C4-2B (cell line): ENCODE measurements at regions not wholly inside any gene's neighbourhood (a gene's known extent, or its start where the extent isn't known, plus 50 kb on each side); places are given as distances from the start of the nearest gene placed in this dataset.

Experiments
- H3K27ac ChIP-seq: fragments of 450-650 bp; 2 replicates; pipeline ENCODE4 v1.5.1; 2017
- ZFX ChIP-seq: fragments of 450-650 bp; IDR thresholded peaks from 2 replicates; pipeline ENCODE4 v1.6.1; 2017
- TF ChIP-seq, protein P1 (sequence below): fragments of 450-650 bp; conservative IDR thresholded peaks from 2 replicates; pipeline ENCODE4 v1.5.1; 2017; ENCODE audit warnings: mild to moderate bottlenecking

DNA sequence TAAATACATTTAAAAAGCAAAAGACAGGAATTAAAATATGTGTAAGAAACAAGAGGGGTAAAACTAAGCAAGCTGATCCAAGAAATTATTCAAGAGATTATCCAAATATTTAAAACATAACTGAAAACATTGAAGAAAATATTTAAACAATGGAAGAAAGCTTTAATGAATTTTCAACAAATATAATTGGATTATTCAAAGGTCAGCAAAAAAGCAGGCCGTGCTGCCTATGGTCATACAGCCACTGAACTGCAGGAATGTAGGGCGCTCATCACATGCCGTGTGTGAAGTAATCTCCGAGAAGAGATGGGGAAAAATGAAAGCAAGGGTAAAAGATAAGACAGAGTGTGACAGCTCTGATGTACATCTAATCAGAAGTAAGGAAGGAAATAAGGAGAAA lies 1195.4 kb upstream of the EYS start:
- TF ChIP-seq ZFX = no peak
- TF ChIP-seq, protein P1, sequence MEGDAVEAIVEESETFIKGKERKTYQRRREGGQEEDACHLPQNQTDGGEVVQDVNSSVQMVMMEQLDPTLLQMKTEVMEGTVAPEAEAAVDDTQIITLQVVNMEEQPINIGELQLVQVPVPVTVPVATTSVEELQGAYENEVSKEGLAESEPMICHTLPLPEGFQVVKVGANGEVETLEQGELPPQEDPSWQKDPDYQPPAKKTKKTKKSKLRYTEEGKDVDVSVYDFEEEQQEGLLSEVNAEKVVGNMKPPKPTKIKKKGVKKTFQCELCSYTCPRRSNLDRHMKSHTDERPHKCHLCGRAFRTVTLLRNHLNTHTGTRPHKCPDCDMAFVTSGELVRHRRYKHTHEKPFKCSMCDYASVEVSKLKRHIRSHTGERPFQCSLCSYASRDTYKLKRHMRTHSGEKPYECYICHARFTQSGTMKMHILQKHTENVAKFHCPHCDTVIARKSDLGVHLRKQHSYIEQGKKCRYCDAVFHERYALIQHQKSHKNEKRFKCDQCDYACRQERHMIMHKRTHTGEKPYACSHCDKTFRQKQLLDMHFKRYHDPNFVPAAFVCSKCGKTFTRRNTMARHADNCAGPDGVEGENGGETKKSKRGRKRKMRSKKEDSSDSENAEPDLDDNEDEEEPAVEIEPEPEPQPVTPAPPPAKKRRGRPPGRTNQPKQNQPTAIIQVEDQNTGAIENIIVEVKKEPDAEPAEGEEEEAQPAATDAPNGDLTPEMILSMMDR = no peak
- H3K27ac ChIP-seq = no peak overlapping the region

- no peak overlapping the region for H3K27ac ChIP-seq
These were observed 1193.4 kb upstream of the EYS start for GRCh38 chr6:66900133-66901083.

DNA sequence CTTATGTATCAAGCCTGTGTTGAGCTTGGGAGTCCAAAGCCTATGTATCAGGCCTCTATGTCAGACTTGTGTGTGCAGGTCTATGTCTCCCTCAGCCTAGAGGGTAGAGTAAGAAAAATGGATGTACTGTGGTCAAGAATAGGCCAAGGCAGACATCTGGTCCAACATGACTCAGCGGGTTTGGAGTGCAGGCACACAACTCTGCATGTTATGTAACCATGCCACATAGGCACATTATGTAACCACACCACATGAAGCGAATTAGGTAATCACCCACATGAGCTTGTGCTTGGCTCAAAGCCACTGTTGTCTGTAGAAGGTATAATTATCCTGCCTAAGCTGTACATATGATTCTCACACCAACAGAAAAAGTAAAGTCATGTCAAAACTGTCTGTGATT lies 1190.5 kb upstream of the EYS start:
- no peak overlapping the region for H3K27ac ChIP-seq
- TF ChIP-seq, protein P1 = no peak

More at GRCh38 chr6:66900133-66901083, 1193.4 kb upstream of the EYS start:
- TF ChIP-seq ZFX = no peak
- TF ChIP-seq, protein P1 = no peak

- no peak overlapping the region for H3K27ac ChIP-seq
- no peak for TF ChIP-seq ZFX
- TF ChIP-seq, protein P1 = no peak
These were observed 1189.4 kb upstream of the EYS start for GRCh38 chr6:66896415-66896814.

DNA sequence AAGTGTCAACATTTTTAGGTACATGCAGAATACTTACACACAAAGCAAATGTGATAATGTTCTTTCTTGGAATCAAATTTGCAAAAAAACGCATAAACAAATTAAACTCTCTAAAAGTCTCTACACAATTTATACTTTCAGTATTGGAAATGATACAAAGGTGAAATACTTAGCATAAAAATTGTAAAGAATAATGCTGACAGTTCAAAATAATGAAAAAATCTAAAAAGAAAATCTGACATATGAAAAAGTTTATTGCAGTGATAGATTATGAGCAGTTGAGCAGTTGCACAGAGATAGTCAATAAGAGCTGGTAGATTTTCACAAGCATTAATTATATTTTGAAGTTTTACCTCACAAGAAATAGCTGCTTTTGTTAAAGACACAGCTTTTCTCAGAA lies 1176.4 kb upstream of the EYS start:
- H3K27ac ChIP-seq = no peak overlapping the region
- TF ChIP-seq, protein P1 = no peak
- TF ChIP-seq ZFX = no peak

DNA sequence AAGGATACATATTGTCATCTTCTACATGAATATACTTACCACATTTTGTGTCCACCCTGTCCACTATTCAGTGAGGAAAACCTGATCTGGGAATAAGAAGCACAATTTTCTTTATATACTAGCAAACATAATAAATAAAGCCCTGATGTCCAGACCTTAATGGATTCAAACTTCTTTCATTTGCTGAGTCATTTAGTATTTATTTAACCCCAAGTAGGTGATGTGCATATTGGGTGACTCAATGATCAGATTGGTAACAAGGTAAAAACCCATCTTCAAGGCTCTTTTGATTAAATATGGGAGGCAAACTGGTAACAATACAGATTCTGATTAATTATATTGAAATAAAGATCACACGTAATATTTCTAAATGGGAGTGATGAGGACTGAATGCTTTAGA lies 1159.8 kb upstream of the EYS start:
- H3K27ac ChIP-seq = no peak overlapping the region

GRCh38 chr6:66865771-66866170 lies 1158.7 kb upstream of the EYS start:
- no peak overlapping the region for H3K27ac ChIP-seq
- TF ChIP-seq, protein P1 = no peak
- TF ChIP-seq ZFX = no peak

More for the DNA sequence above, 1159.8 kb upstream of the EYS start:
- TF ChIP-seq, protein P1 = no peak
- TF ChIP-seq ZFX = no peak
